ENCODE measurements at regions not wholly inside any gene's neighbourhood (a gene's known extent, or its start where the extent isn't known, plus 50 kb on each side); places are given as distances from the start of the nearest gene placed in this dataset.

GRCh38 chr10:128422999-128423398, 296.8 kb upstream of the MKI67 start:
- Mint-ChIP-seq H3K36me3 (ENCODE audit: low read depth) (peaks cover 14% of the 10 kb centered on the region), H3K4me1 (ENCODE audit: low read depth) (no peaks in the 10 kb centered on the region), H3K27me3 (ENCODE audit: insufficient read depth) (no peaks in the 10 kb centered on the region; the same call in none of the 2 replicates), H3K9me3 (peaks cover 78% of the 10 kb centered on the region), H3K4me3 (no peak overlapping the region), H3K27ac (no peak overlapping the region)
- no peak for DNase-seq
- TF ChIP-seq CTCF (IDR thresholded peaks at IDR 0.05), result no peak

GRCh38 chr10:128429321-128429720, 303.1 kb upstream of the MKI67 start:
- no peak for TF ChIP-seq CTCF (IDR thresholded peaks at IDR 0.05)
- H3K27ac Mint-ChIP-seq, result no peak overlapping the region
- peaks cover 2% of the 10 kb centered on the region for H3K27me3 Mint-ChIP-seq (ENCODE audit: insufficient read depth)
- H3K4me1 Mint-ChIP-seq (ENCODE audit: low read depth), result no peaks in the 10 kb centered on the region
- H3K9me3 Mint-ChIP-seq, result peaks cover 77% of the 10 kb centered on the region
- peaks cover 9% of the 10 kb centered on the region for H3K36me3 Mint-ChIP-seq (ENCODE audit: low read depth)
- no peak for DNase-seq
- H3K4me3 Mint-ChIP-seq, result no peak overlapping the region

- Mint-ChIP-seq H3K27ac (no peak overlapping the region), H3K9me3 (peaks cover 78% of the 10 kb centered on the region), H3K4me1 (ENCODE audit: low read depth) (no peaks in the 10 kb centered on the region), H3K27me3 (ENCODE audit: insufficient read depth) (peaks cover 4% of the 10 kb centered on the region), H3K36me3 (ENCODE audit: low read depth) (peaks cover 12% of the 10 kb centered on the region), H3K4me3 (no peak overlapping the region)
- no peak for DNase-seq
- TF ChIP-seq CTCF (IDR thresholded peaks at IDR 0.05), result no peak
Observed at GRCh38 chr10:128429835-128430513, 303.8 kb upstream of the MKI67 start.

- Mint-ChIP-seq H3K36me3 (ENCODE audit: low read depth) (peaks cover 12% of the 10 kb centered on the region), H3K27ac (no peak overlapping the region), H3K9me3 (peaks cover 72% of the 10 kb centered on the region), H3K27me3 (ENCODE audit: insufficient read depth) (peaks cover 4% of the 10 kb centered on the region), H3K4me1 (ENCODE audit: low read depth) (no peaks in the 10 kb centered on the region), H3K4me3 (no peak overlapping the region)
- no peak for DNase-seq
- no peak for TF ChIP-seq CTCF (IDR thresholded peaks at IDR 0.05)
Observed at GRCh38 chr10:128431083-128431482, 304.9 kb upstream of the MKI67 start.

- peaks cover 4% of the 10 kb centered on the region for H3K27me3 Mint-ChIP-seq (ENCODE audit: insufficient read depth)
- no peaks in the 10 kb centered on the region for H3K4me1 Mint-ChIP-seq (ENCODE audit: low read depth)
- H3K36me3 Mint-ChIP-seq (ENCODE audit: low read depth), result peaks cover 12% of the 10 kb centered on the region
- peaks cover 68% of the 10 kb centered on the region for H3K9me3 Mint-ChIP-seq
- DNase-seq, result no peak
- no peak overlapping the region for H3K27ac Mint-ChIP-seq
- TF ChIP-seq CTCF (IDR thresholded peaks at IDR 0.05), result no peak
- H3K4me3 Mint-ChIP-seq, result no peak overlapping the region
Observed at GRCh38 chr10:128431506-128431905, 305.3 kb upstream of the MKI67 start.

All from HFFc6 (cell line).